ENCODE measurements at regions not wholly inside any gene's neighbourhood (a gene's known extent, or its start where the extent isn't known, plus 50 kb on each side); places are given as distances from the start of the nearest gene placed in this dataset.

GRCh38 chr5:117296872-117297271 lies 722.2 kb upstream of the SEMA6A start:
- Mint-ChIP-seq H3K36me3 (ENCODE audit: insufficient read depth, unreplicated experiment) (no peaks in the 10 kb centered on the region), H3K9me3 (ENCODE audit: low read depth, unreplicated experiment) (peaks cover 24% of the 10 kb centered on the region), H3K4me1 (ENCODE audit: low read depth, unreplicated experiment) (no peaks in the 10 kb centered on the region), H3K27me3 (ENCODE audit: unreplicated experiment) (no peaks in the 10 kb centered on the region), H3K27ac (ENCODE audit: unreplicated experiment) (no peak overlapping the region), H3K4me3 (ENCODE audit: low read depth, unreplicated experiment) (no peak overlapping the region)
- intact Hi-C loops (cut with micrococcal nuclease; ENCODE audit: unreplicated experiment) = no loop called here
- BruUV-seq (replicated peaks) = no TSS peak
- no peak for DNase-seq
- CTCF ChIA-PET = no interaction called here
- no peak for TF ChIP-seq CTCF (IDR thresholded peaks at IDR 0.05; ENCODE audit: unreplicated experiment)

GRCh38 chr5:117295941-117296340 lies 721.3 kb upstream of the SEMA6A start:
- Mint-ChIP-seq H3K4me1 (ENCODE audit: low read depth, unreplicated experiment) (no peaks in the 10 kb centered on the region), H3K9me3 (ENCODE audit: low read depth, unreplicated experiment) (peaks cover 27% of the 10 kb centered on the region), H3K36me3 (ENCODE audit: insufficient read depth, unreplicated experiment) (no peaks in the 10 kb centered on the region), H3K27me3 (ENCODE audit: unreplicated experiment) (no peaks in the 10 kb centered on the region), H3K27ac (ENCODE audit: unreplicated experiment) (no peak overlapping the region), H3K4me3 (ENCODE audit: low read depth, unreplicated experiment) (no peak overlapping the region)
- TF ChIP-seq CTCF (IDR thresholded peaks at IDR 0.05; ENCODE audit: unreplicated experiment) = no peak
- BruUV-seq (replicated peaks) = no TSS peak
- no peak for DNase-seq
- intact Hi-C loops (cut with micrococcal nuclease; ENCODE audit: unreplicated experiment) = no loop called here
- CTCF ChIA-PET = no interaction called here

GRCh38 chr5:117286813-117287212 lies 712.2 kb upstream of the SEMA6A start:
- Mint-ChIP-seq H3K27ac (ENCODE audit: unreplicated experiment) (no peak overlapping the region), H3K9me3 (ENCODE audit: low read depth, unreplicated experiment) (peaks cover 11% of the 10 kb centered on the region), H3K4me1 (ENCODE audit: low read depth, unreplicated experiment) (no peaks in the 10 kb centered on the region), H3K4me3 (ENCODE audit: low read depth, unreplicated experiment) (no peak overlapping the region), H3K36me3 (ENCODE audit: insufficient read depth, unreplicated experiment) (no peaks in the 10 kb centered on the region), H3K27me3 (ENCODE audit: unreplicated experiment) (no peaks in the 10 kb centered on the region)
- DNase-seq = no peak
- no peak for TF ChIP-seq CTCF (IDR thresholded peaks at IDR 0.05; ENCODE audit: unreplicated experiment)
- CTCF ChIA-PET = no interaction called here
- BruUV-seq (replicated peaks) = no TSS peak
- intact Hi-C loops (cut with micrococcal nuclease; ENCODE audit: unreplicated experiment) = no loop called here

GRCh38 chr5:117271656-117272055 lies 697.0 kb upstream of the SEMA6A start:
- intact Hi-C loops (cut with micrococcal nuclease; ENCODE audit: unreplicated experiment) = no loop called here
- CTCF ChIA-PET = no interaction called here
- no peaks in the 10 kb centered on the region for H3K27me3 Mint-ChIP-seq (ENCODE audit: unreplicated experiment)

More at GRCh38 chr5:117271656-117272055, 697.0 kb upstream of the SEMA6A start:
- Mint-ChIP-seq H3K4me3 (ENCODE audit: low read depth, unreplicated experiment) (no peak overlapping the region), H3K9me3 (ENCODE audit: low read depth, unreplicated experiment) (peaks cover 1% of the 10 kb centered on the region), H3K36me3 (ENCODE audit: insufficient read depth, unreplicated experiment) (no peaks in the 10 kb centered on the region), H3K27ac (ENCODE audit: unreplicated experiment) (no peak overlapping the region), H3K4me1 (ENCODE audit: low read depth, unreplicated experiment) (no peaks in the 10 kb centered on the region)
- TF ChIP-seq CTCF (IDR thresholded peaks at IDR 0.05; ENCODE audit: unreplicated experiment) = no peak
- no peak for DNase-seq
- BruUV-seq (replicated peaks) = no TSS peak
